ENCODE measurements at regions not wholly inside any gene's neighbourhood (a gene's known extent, or its start where the extent isn't known, plus 50 kb on each side); places are given as distances from the start of the nearest gene placed in this dataset.

GRCh38 chr3:18681818-18682345 lies 256.7 kb upstream of the SATB1 start:
- DNase-seq (ENCODE audit: low read depth in 1 of 2, low spot score in 2 of 2) (no peak), FAIRE-seq (no peak)
- H3K4me3 ChIP-seq (ENCODE audit: extremely low read depth in 1 of 4, insufficient read depth in 2 of 4, low read depth in 3 of 4, low read length in 4 of 4), result no peak overlapping the region
- H2AFZ ChIP-seq (ENCODE audit: low read length), result no peak overlapping the region
- H4K8ac ChIP-seq (ENCODE audit: extremely low read depth, insufficient read depth, low read length), result no peak overlapping the region
- no peak overlapping the region for H2AK5ac ChIP-seq (ENCODE audit: low read depth, low read length)
- H2BK5ac ChIP-seq (ENCODE audit: low read depth, low read length), result no peak overlapping the region
- no peak overlapping the region for H3K14ac ChIP-seq (ENCODE audit: insufficient read length)
- H3K9ac ChIP-seq (replicated peaks in 1 of 4; ENCODE audit: extremely low read depth in 1 of 4, low read depth in 3 of 4, low read length in 3 of 4), result no peak overlapping the region
- no peaks in the 10 kb centered on the region for H3K79me1 ChIP-seq (ENCODE audit: low read depth, low read length)
- H3K9me3 ChIP-seq (ENCODE audit: insufficient read depth in 2 of 2, low read depth in 1 of 2, low read length in 1 of 2), result 0 out of 4 replicates have a peak, but pooled peaks cover 0 to 4% of the 10 kb centered on the region in 2 experiments
- H2BK12ac ChIP-seq (ENCODE audit: low read depth, low read length), result no peak overlapping the region
- H3K36me3 ChIP-seq (ENCODE audit: control insufficient read depth in 2 of 4, insufficient read depth in 4 of 4, low read length in 3 of 4), result no peaks in the 10 kb centered on the region
- no peak overlapping the region for H3K56ac ChIP-seq (replicated peaks; ENCODE audit: insufficient read length, low read depth, low read length)
- ChIA-PET POLR2A (ENCODE audit: partially characterized antibody) (no interaction called here), CTCF (ENCODE audit: partially characterized antibody) (no interaction called here)
- no peaks in the 10 kb centered on the region for H3K23me2 ChIP-seq (ENCODE audit: low read depth, low read length)
- H4K20me1 ChIP-seq (replicated peaks in 1 of 2; ENCODE audit: control insufficient read depth in 1 of 2, insufficient read depth in 2 of 2, low read length in 2 of 2), result no peaks in the 10 kb centered on the region
- H4K91ac ChIP-seq (replicated peaks; ENCODE audit: insufficient read length, low read length), result no peak overlapping the region
- no peak overlapping the region for H2BK20ac ChIP-seq (ENCODE audit: low read length)
- no peak overlapping the region for H4K5ac ChIP-seq (ENCODE audit: insufficient read length, low read depth, low read length)
- no peaks in the 10 kb centered on the region for H3K4me1 ChIP-seq (replicated peaks in 1 of 4; ENCODE audit: control insufficient read depth in 3 of 4, insufficient read depth in 4 of 4, low read length in 3 of 4)
- H2BK15ac ChIP-seq (ENCODE audit: low read length), result no peak overlapping the region
- TF ChIP-seq RNF2 (IDR thresholded peaks at IDR 0.05; ENCODE audit: borderline replicate concordance, low read depth, low read length, missing control alignments, poor library complexity, severe bottlenecking), result no peak
- TF ChIP-seq SP2 (IDR thresholded peaks at IDR 0.05; ENCODE audit: low read length), result no peak
- TF ChIP-seq CEBPB (IDR thresholded peaks at IDR 0.05; ENCODE audit: low read depth, low read length), result no peak
- no peak for TF ChIP-seq TEAD4 (IDR thresholded peaks at IDR 0.05; ENCODE audit: low read depth, low read length)
- TF ChIP-seq RBBP5 (IDR thresholded peaks at IDR 0.05; ENCODE audit: borderline replicate concordance, low read depth, low read length), result no peak
- TF ChIP-seq ASH2L (IDR thresholded peaks at IDR 0.05; ENCODE audit: low read length), result no peak
- TF ChIP-seq SIX5 (IDR thresholded peaks at IDR 0.05; ENCODE audit: low read depth, low read length), result no peak
- TF ChIP-seq KDM4A (IDR thresholded peaks at IDR 0.05; ENCODE audit: low read depth, low read length, severe bottlenecking), result no peak
- TF ChIP-seq TAF1 (IDR thresholded peaks at IDR 0.05; ENCODE audit: low read depth, low read length), result no peak
- no peak for TF ChIP-seq SIRT6 (IDR thresholded peaks at IDR 0.05; ENCODE audit: low read length)
- no peak for TF ChIP-seq SUZ12 (IDR thresholded peaks at IDR 0.05; ENCODE audit: low read length)
- H3K4ac ChIP-seq (replicated peaks; ENCODE audit: insufficient read length, low read depth, low read length), result no peak overlapping the region
- no peak overlapping the region for H3K27ac ChIP-seq (ENCODE audit: low read depth, low read length)
- no peaks in the 10 kb centered on the region for H3K79me2 ChIP-seq (ENCODE audit: control insufficient read depth in 1 of 2, insufficient read depth in 2 of 2, low read length in 2 of 2)
- H3K23ac ChIP-seq (ENCODE audit: insufficient read length), result no peak overlapping the region
- H3K18ac ChIP-seq (ENCODE audit: extremely low read depth, low read length), result no peak overlapping the region
- H3K4me2 ChIP-seq (ENCODE audit: insufficient read depth in 1 of 2, low read depth in 2 of 2, low read length in 2 of 2), result no peak overlapping the region
- 85% methylated on average over 3 of the region's 3 CpGs; no CpG with 5 or more reads in 1 of the 2 experiments for WGBS, 2 experiments (ENCODE audit: extremely low coverage in 1 of 2, insufficient coverage in 1 of 2, insufficient read length in 1 of 2, insufficient replicate concordance in 2 of 2, low coverage in 1 of 2, low lambda C conversion rate in 2 of 2, missing lambda C conversion rate in 1 of 2)
- no peaks in the 10 kb centered on the region for H3K27me3 ChIP-seq (replicated peaks in 1 of 4; ENCODE audit: control insufficient read depth in 3 of 4, extremely low read depth in 1 of 4, insufficient read depth in 3 of 4, low read length in 3 of 4)
- no peak overlapping the region for H2BK120ac ChIP-seq (replicated peaks; ENCODE audit: low read depth, low read length)

Measured in H1 (cell line).